Activated T-cell treated with anti-CD3 and anti-CD28 coated beads, Interleukin-2, amount 50 U/mL, for 4 hours (primary cell): ENCODE measurements at regions not wholly inside any gene's neighbourhood (a gene's known extent, or its start where the extent isn't known, plus 50 kb on each side); places are given as distances from the start of the nearest gene placed in this dataset.
"Not testable (repeated sequence)": the region's sequence is repeated elsewhere in the genome, so short reads cannot be mapped to it uniquely, and the experiment has no call there.

ENCODE experiments used
- ATAC-seq, 2 donors: fragments of 200-7000 bp; cut with Tn5 transposase; one replicate each; pipeline ENCODE4 v1.10.0; 2021
- DNase-seq: peaks from one replicate; pipeline ENCODE4 v3.0.0-alpha.2; 2020
- H3K27me3 Mint-ChIP-seq: one replicate; pipeline ENCODE4 v1.8.0; 2021; ENCODE audit warnings: low read depth, mixed read lengths
- H3K36me3 Mint-ChIP-seq: one replicate; pipeline ENCODE4 v1.8.0; 2022; ENCODE audit warnings: mixed read lengths; ENCODE audit not compliant: insufficient read depth
- H3K4me1 Mint-ChIP-seq: one replicate; pipeline ENCODE4 v1.8.0; 2021; ENCODE audit warnings: low read depth, mixed read lengths
- H3K4me3 Mint-ChIP-seq: one replicate; pipeline ENCODE4 v1.8.0; 2021; ENCODE audit warnings: mild to moderate bottlenecking, moderate library complexity, mixed read lengths
- H3K9me3 Mint-ChIP-seq: one replicate; pipeline ENCODE4 v1.8.0; 2021; ENCODE audit warnings: mixed read lengths

DNA sequence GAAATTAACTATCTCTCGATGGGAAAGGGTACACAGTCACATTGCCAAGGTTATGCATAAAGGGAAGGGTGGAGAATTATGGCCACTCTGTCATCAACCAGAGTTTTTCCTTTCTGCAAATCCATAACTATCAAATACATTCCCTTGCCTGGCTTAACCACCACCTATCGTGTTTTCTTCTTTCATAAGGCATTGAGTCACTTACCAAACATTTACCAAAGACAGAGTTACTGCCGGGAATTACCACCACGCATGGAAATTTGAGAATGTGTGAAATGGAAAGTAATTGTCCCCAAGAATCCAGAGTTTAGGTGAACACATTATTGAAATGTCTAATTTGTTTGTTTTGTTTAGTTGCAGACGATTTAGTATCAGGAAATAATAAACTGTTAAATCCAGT, 134.3 kb upstream of the LRRN1 start:
- H3K9me3 Mint-ChIP-seq = peaks cover 3% of the 10 kb centered on the region
- ATAC-seq (no peak), DNase-seq (no peak)
- H3K27me3 Mint-ChIP-seq = peaks cover 5% of the 10 kb centered on the region
- H3K4me3 Mint-ChIP-seq = no peak overlapping the region
- no peaks in the 10 kb centered on the region for H3K4me1 Mint-ChIP-seq
- no peaks in the 10 kb centered on the region for H3K36me3 Mint-ChIP-seq

GRCh38 chr3:3662610-3663009, 136.6 kb upstream of the LRRN1 start:
- Mint-ChIP-seq H3K4me3 (no peak overlapping the region), H3K9me3 (peaks cover 3% of the 10 kb centered on the region), H3K4me1 (no peaks in the 10 kb centered on the region), H3K27me3 (peaks cover 5% of the 10 kb centered on the region), H3K36me3 (no peaks in the 10 kb centered on the region)
- ATAC-seq (no peak), DNase-seq (no peak)

- no peaks in the 10 kb centered on the region for H3K4me1 Mint-ChIP-seq
- no peak overlapping the region for H3K4me3 Mint-ChIP-seq
- no peaks in the 10 kb centered on the region for H3K36me3 Mint-ChIP-seq
- ATAC-seq (no peak), DNase-seq (no peak)
- no peaks in the 10 kb centered on the region for H3K27me3 Mint-ChIP-seq
- no peaks in the 10 kb centered on the region for H3K9me3 Mint-ChIP-seq
Observed at GRCh38 chr3:3654916-3655315, 144.3 kb upstream of the LRRN1 start.

GRCh38 chr3:3648988-3649679, 150.1 kb upstream of the LRRN1 start:
- Mint-ChIP-seq H3K36me3 (no peaks in the 10 kb centered on the region), H3K4me1 (no peaks in the 10 kb centered on the region), H3K9me3 (no peaks in the 10 kb centered on the region), H3K27me3 (no peaks in the 10 kb centered on the region), H3K4me3 (no peak overlapping the region)
- DNase-seq (no peak), ATAC-seq (no peak)

GRCh38 chr3:3646934-3647333, 152.3 kb upstream of the LRRN1 start:
- Mint-ChIP-seq H3K9me3 (no peaks in the 10 kb centered on the region), H3K27me3 (no peaks in the 10 kb centered on the region), H3K4me3 (no peak overlapping the region), H3K4me1 (no peaks in the 10 kb centered on the region), H3K36me3 (no peaks in the 10 kb centered on the region)
- no peak for ATAC-seq
- no peak for DNase-seq

GRCh38 chr3:3646103-3646844, 153.0 kb upstream of the LRRN1 start:
- not testable (repeated sequence) for H3K4me1 Mint-ChIP-seq, H3K36me3 Mint-ChIP-seq, H3K4me3 Mint-ChIP-seq, H3K27me3 Mint-ChIP-seq, DNase-seq, ATAC-seq, H3K9me3 Mint-ChIP-seq

DNA sequence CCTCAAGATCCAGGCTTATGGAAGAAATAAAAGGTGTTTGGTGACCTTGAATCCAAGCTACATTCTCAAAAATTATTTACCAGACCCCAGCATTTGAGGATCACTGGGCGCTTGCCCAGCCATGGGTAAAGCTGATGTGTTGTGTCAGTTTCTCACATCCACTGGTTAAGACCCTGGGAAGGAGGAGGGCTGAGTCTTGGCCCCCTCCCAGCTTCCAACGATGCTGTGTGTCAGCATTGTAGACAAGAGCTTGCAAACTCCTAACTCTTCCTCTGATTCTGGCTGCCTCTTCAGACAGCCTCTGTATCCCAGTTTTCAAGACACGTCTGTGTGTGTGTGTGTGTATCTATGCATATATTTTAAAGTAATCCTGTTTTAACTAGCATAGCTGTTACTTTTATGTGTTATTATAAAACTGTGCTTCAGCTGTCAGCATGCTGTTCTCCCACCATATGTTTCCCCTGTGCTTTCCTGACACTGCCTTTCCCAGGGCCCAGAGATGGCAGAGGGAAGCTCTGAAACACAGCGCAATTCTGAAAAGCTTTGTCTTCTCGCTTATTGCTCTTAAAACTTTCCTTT, 157.3 kb upstream of the LRRN1 start:
- DNase-seq (no peak), ATAC-seq (no peak)
- H3K4me3 Mint-ChIP-seq = no peak overlapping the region
- no peaks in the 10 kb centered on the region for H3K4me1 Mint-ChIP-seq
- no peaks in the 10 kb centered on the region for H3K27me3 Mint-ChIP-seq
- no peaks in the 10 kb centered on the region for H3K36me3 Mint-ChIP-seq
- no peaks in the 10 kb centered on the region for H3K9me3 Mint-ChIP-seq

- Mint-ChIP-seq H3K4me3 (no peak overlapping the region), H3K4me1 (no peaks in the 10 kb centered on the region), H3K36me3 (no peaks in the 10 kb centered on the region), H3K27me3 (no peaks in the 10 kb centered on the region), H3K9me3 (no peaks in the 10 kb centered on the region)
- DNase-seq (no peak), ATAC-seq (no peak)
Observed at GRCh38 chr3:3639078-3639477, 160.2 kb upstream of the LRRN1 start.

GRCh38 chr3:3636815-3637214, 162.4 kb upstream of the LRRN1 start:
- no peaks in the 10 kb centered on the region for H3K4me1 Mint-ChIP-seq
- H3K27me3 Mint-ChIP-seq = no peaks in the 10 kb centered on the region
- no peak for ATAC-seq
- DNase-seq = no peak
- no peak overlapping the region for H3K4me3 Mint-ChIP-seq
- H3K9me3 Mint-ChIP-seq = no peaks in the 10 kb centered on the region
- no peaks in the 10 kb centered on the region for H3K36me3 Mint-ChIP-seq

GRCh38 chr3:3635109-3635508, 164.1 kb upstream of the LRRN1 start:
- H3K36me3 Mint-ChIP-seq = no peaks in the 10 kb centered on the region
- no peak overlapping the region for H3K4me3 Mint-ChIP-seq
- DNase-seq (no peak), ATAC-seq (no peak)
- H3K4me1 Mint-ChIP-seq = no peaks in the 10 kb centered on the region
- no peaks in the 10 kb centered on the region for H3K9me3 Mint-ChIP-seq
- H3K27me3 Mint-ChIP-seq = no peaks in the 10 kb centered on the region

GRCh38 chr3:3634326-3634725, 164.9 kb upstream of the LRRN1 start:
- Mint-ChIP-seq H3K4me3 (no peak overlapping the region), H3K9me3 (no peaks in the 10 kb centered on the region), H3K4me1 (no peaks in the 10 kb centered on the region), H3K27me3 (no peaks in the 10 kb centered on the region), H3K36me3 (no peaks in the 10 kb centered on the region)
- no peak for ATAC-seq
- DNase-seq = no peak

- Mint-ChIP-seq H3K9me3 (no peaks in the 10 kb centered on the region), H3K27me3 (no peaks in the 10 kb centered on the region), H3K4me3 (no peak overlapping the region), H3K36me3 (no peaks in the 10 kb centered on the region), H3K4me1 (no peaks in the 10 kb centered on the region)
- ATAC-seq (no peak), DNase-seq (no peak)
Observed at GRCh38 chr3:3633761-3634160, 165.5 kb upstream of the LRRN1 start.

- no peaks in the 10 kb centered on the region for H3K27me3 Mint-ChIP-seq
- no peaks in the 10 kb centered on the region for H3K36me3 Mint-ChIP-seq
- H3K9me3 Mint-ChIP-seq = no peaks in the 10 kb centered on the region
- DNase-seq (no peak), ATAC-seq (no peak)
- H3K4me3 Mint-ChIP-seq = no peak overlapping the region
- no peaks in the 10 kb centered on the region for H3K4me1 Mint-ChIP-seq
Observed at GRCh38 chr3:3632449-3632848, 166.8 kb upstream of the LRRN1 start.

GRCh38 chr3:3631114-3631513, 168.1 kb upstream of the LRRN1 start:
- Mint-ChIP-seq H3K9me3 (no peaks in the 10 kb centered on the region), H3K27me3 (no peaks in the 10 kb centered on the region), H3K4me1 (no peaks in the 10 kb centered on the region), H3K4me3 (no peak overlapping the region), H3K36me3 (no peaks in the 10 kb centered on the region)
- DNase-seq (no peak), ATAC-seq (no peak)

- H3K27me3 Mint-ChIP-seq = no peaks in the 10 kb centered on the region
- DNase-seq (no peak), ATAC-seq (no peak)
- no peaks in the 10 kb centered on the region for H3K9me3 Mint-ChIP-seq
- no peaks in the 10 kb centered on the region for H3K4me1 Mint-ChIP-seq
- no peaks in the 10 kb centered on the region for H3K36me3 Mint-ChIP-seq
- no peak overlapping the region for H3K4me3 Mint-ChIP-seq
Observed at GRCh38 chr3:3629911-3630310, 169.3 kb upstream of the LRRN1 start.
